Raji (cell line): ENCODE measurements at regions not wholly inside any gene's neighbourhood (a gene's known extent, or its start where the extent isn't known, plus 50 kb on each side); places are given as distances from the start of the nearest gene placed in this dataset.

ENCODE experiments used
- POLR2A ChIP-seq: IDR thresholded peaks from 2 replicates; pipeline ENCODE4 v1.6.1; 2011; ENCODE audit warnings: low read depth, low read length, control low read depth; ENCODE audit not compliant: insufficient read depth

- TF ChIP-seq POLR2A = no peak
Observed at GRCh38 chr9:129402931-129403778, 217.7 kb downstream of the C9orf50 start.

- TF ChIP-seq POLR2A = no peak
Observed at GRCh38 chr9:129402371-129402739, 218.5 kb downstream of the C9orf50 start.

GRCh38 chr9:129401623-129402370 lies 219.1 kb downstream of the C9orf50 start:
- no peak for TF ChIP-seq POLR2A

- TF ChIP-seq POLR2A = no peak
Observed at GRCh38 chr9:129400971-129401622, 219.8 kb downstream of the C9orf50 start.

GRCh38 chr9:129400001-129400970 lies 220.6 kb downstream of the C9orf50 start:
- no peak for TF ChIP-seq POLR2A

DNA sequence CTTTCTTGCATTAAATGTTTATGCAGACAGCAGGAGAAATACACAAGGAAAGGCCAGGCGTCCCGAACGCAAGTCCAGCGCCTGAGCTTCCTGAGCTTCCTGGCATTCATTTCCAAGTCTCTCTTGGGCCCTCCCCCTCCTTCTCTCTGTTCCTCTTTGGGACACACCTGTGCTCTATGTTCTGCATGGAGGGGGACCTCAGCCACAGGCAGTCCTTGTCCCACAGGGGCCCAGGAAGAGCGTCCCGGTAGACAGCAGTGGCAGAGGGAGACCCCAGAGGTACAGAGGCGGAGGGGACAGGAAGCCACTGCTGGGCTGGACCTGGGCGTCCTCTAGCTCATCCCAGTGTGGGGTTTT lies 221.3 kb downstream of the C9orf50 start:
- no peak for TF ChIP-seq POLR2A

DNA sequence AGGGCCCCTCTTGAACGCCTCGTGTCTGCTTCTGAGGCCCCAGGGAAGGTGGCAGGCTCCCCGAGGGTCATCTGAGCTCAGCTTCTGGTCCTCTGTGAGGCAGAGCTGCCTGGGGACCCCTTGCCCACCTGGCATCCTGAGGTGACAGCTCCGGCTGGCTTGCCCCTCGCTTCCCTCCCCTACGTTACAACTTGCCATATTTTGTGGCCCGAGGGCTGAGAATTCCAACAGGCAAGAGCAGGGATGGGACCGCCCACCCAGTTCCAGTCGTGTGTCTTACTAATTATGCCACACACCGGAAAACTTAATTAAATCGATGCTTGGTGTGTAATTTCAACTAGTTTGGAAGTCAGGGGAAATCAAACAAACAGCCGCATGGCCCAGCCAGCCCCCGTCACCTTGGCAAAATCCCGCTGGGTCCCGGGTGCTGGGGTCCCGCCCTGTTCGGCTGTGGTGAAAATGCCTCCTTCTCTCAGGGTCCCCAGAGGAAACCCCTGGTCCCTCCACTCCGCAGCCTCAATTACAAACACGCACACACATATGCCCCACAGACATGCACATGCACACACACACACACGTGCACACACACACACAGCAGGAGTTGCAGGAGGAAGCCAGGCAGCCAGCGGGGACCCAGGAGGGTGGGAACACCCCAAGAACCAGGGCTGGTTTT lies 221.0 kb upstream of the IER5L start:
- no peak for TF ChIP-seq POLR2A

- no peak for TF ChIP-seq POLR2A
Observed at GRCh38 chr9:129398101-129398960, 220.3 kb upstream of the IER5L start.

DNA sequence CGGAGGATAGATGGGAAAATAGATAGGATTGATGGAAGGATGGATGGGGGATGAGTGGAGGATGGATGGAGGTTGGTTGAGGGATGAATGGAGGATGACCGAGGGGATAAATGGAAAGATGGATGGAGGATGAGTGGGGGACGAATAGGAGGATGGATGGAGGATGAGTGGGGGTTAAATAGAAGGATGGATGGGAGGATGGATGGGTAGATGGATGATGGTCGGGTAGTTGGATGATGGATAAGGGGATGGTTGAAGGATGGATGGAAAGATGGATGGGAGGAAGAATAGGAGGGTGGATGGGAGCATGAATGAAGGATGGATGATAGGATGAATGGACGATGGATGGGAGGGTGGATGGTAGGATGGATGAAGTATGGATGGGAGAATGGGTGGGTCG lies 219.3 kb upstream of the IER5L start:
- TF ChIP-seq POLR2A = no peak

DNA sequence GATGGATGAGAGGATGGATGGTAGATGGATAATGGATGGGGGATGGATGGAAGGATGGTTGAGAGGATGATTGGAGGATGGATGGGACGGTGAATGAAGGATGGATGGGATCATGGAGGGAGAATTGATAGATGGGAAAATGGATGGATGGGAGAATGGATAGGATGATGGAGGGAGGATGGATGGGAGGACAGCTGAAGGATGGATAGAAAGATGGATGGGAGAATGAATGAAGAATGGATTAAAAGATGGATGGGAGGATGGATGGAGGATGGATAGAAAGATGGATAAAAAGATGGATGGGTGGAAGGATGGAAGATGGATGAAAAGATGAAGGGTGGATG lies 218.3 kb upstream of the IER5L start:
- TF ChIP-seq POLR2A = no peak

DNA sequence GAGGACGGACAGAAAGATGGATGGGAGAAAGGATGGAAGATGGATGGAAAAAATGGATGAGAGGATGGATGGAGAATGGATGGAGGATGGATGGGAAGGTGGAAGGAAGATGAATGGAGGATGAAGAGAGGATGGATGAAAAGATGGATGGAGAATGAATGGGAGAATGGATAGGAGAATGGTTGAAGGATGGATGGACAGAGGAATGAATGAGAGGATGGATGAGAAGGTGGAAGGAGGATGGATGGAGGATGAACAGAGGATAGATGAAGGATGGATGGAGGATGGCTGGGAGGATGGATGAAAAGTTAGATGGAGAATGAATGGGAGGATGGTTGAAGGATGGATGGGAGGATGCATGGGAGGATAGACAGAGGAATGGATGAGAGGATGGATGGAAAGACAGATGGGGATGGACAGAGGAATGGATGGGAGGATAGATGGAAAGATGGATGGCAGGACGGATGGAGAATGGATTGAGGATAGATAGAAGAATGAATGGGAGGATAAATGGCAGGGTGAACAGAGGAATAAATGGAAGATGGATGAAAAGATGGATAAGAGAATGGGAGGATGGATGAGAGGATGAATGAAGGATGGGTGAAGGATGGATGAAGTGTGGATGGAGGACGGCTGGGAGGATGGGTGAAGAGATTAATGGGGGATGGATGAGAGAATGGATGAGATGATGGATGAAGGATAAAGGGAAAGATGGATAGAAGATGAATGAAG lies 217.7 kb upstream of the IER5L start:
- TF ChIP-seq POLR2A = no peak

GRCh38 chr9:129394886-129395279 lies 216.8 kb upstream of the IER5L start:
- no peak for TF ChIP-seq POLR2A
